ENCODE measurements at regions not wholly inside any gene's neighbourhood (a gene's known extent, or its start where the extent isn't known, plus 50 kb on each side); places are given as distances from the start of the nearest gene placed in this dataset.
A peak's percentile ranks its signal among the peaks of the same experiment; 100 is the strongest.

GRCh38 chr6:105645958-105646357, 243.1 kb upstream of the PREP start (continued):
- TF ChIP-seq HNF1A (IDR thresholded peaks at IDR 0.05; ENCODE audit: low read depth) (no peak), HNF1A (CRISPR knock-in tag; IDR thresholded peaks at IDR 0.05; ENCODE audit: borderline replicate concordance) (no peak), ZNF225 (CRISPR knock-in tag; IDR thresholded peaks at IDR 0.05) (no peak), ZFP91 (CRISPR knock-in tag; IDR thresholded peaks at IDR 0.05; ENCODE audit: borderline replicate concordance) (no peak), LCORL (IDR thresholded peaks at IDR 0.05) (no peak), LCORL (CRISPR knock-in tag; IDR thresholded peaks at IDR 0.05) (no peak), ZNF75D (CRISPR knock-in tag; IDR thresholded peaks at IDR 0.05; ENCODE audit: borderline replicate concordance) (no peak)

GRCh38 chr6:105645156-105645555, 242.3 kb upstream of the PREP start:
- intact Hi-C loops (cut with micrococcal nuclease; ENCODE audit: unreplicated experiment) = no loop called here
- in situ Hi-C loops (cut with HindIII; ENCODE audit: extremely low pct_ligation_motif_present, low pct_unique_long_range_greater_than_20kb) = no loop called here
- H3K4me2 ChIP-seq (ENCODE audit: low read depth, low read length) = no peak overlapping the region
- 5% methylated on average over 1 of the region's 1 CpG for WGBS (ENCODE audit: low lambda C conversion rate)
- ATAC-seq = no peak
- POLR2A ChIA-PET = no interaction called here
- no peak overlapping the region for H3K4me3 ChIP-seq (replicated peaks in 1 of 3; ENCODE audit: insufficient read depth in 1 of 3, low read depth in 2 of 3, low read length in 3 of 3)
- no peak for FAIRE-seq
- H3K27ac ChIP-seq (ENCODE audit: extremely low read length, insufficient read depth, low read length) = no peak overlapping the region
- H4K20me1 ChIP-seq (ENCODE audit: insufficient read depth, low read length) = no peaks in the 10 kb centered on the region
- no peaks in the 10 kb centered on the region for H3K9me3 ChIP-seq (ENCODE audit: low read length)
- H3K9ac ChIP-seq (ENCODE audit: insufficient read depth, low read depth, low read length) = no peak overlapping the region
- no peaks in the 10 kb centered on the region for H3K36me3 ChIP-seq (replicated peaks in 1 of 2; ENCODE audit: control insufficient read depth in 1 of 2, insufficient read depth in 2 of 2, low read length in 2 of 2)
- H3K27me3 ChIP-seq (ENCODE audit: control insufficient read depth in 1 of 2, insufficient read depth in 2 of 2, low read length in 2 of 2) = no peaks in the 10 kb centered on the region; a peak in 1 of 5 replicates
- DNase-seq (ENCODE audit: low spot score) = peak; percentile 3
- peaks cover 7% of the 10 kb centered on the region; the same call in 1 of the 2 replicates for H3K4me1 ChIP-seq (ENCODE audit: insufficient read depth, low read length)
- no peak overlapping the region for H2AFZ ChIP-seq (ENCODE audit: low read length)
- no TSS peak for BruUV-seq (replicated peaks)
- CTCF ChIA-PET (ENCODE audit: low intra/inter-chr PET ratio, low total read pairs) = no interaction called here
- no peaks in the 10 kb centered on the region for H3K79me2 ChIP-seq (ENCODE audit: insufficient read depth, low read length)
- TF ChIP-seq HMGXB4 (CRISPR knock-in tag; IDR thresholded peaks at IDR 0.05; ENCODE audit: borderline replicate concordance in 1 of 2, low read depth in 1 of 2) (no peak), ZNF460 (CRISPR knock-in tag; IDR thresholded peaks at IDR 0.05; ENCODE audit: borderline replicate concordance) (no peak), TGIF2 (CRISPR knock-in tag; IDR thresholded peaks at IDR 0.05) (no peak), ZBTB4 (CRISPR knock-in tag; IDR thresholded peaks at IDR 0.05; ENCODE audit: borderline replicate concordance) (no peak), GABPB1 (CRISPR knock-in tag; IDR thresholded peaks at IDR 0.05) (no peak), ZNF761 (CRISPR knock-in tag; conservative IDR thresholded peaks at IDR 0.05) (no peak)
